HepG2 (cell line): ENCODE measurements at regions not wholly inside any gene's neighbourhood (a gene's known extent, or its start where the extent isn't known, plus 50 kb on each side); places are given as distances from the start of the nearest gene placed in this dataset.

ENCODE experiments used
- DNMT1 ChIP-seq: sonication (generic); formaldehyde crosslinking; IDR thresholded peaks from 2 replicates; pipeline ENCODE4 v1.5.1; 2020; ENCODE audit warnings: mild to moderate bottlenecking, missing genetic modification reagents
- POLR2A ChIP-seq, 2 experiments: IDR thresholded peaks; 2 replicates each; pipeline ENCODE4 v1.6.1; 2011; ENCODE audit warnings: low read depth in 2 of 2, low read length in 2 of 2, mild to moderate bottlenecking in 1 of 2, moderate library complexity in 1 of 2; ENCODE audit not compliant: insufficient read depth in 1 of 2
- RFX1 ChIP-seq: fragments of 450-650 bp; IDR thresholded peaks from 2 replicates; pipeline ENCODE4 v1.6.1; 2017
- RNF2 ChIP-seq: fragments of 450-650 bp; conservative IDR thresholded peaks from 2 replicates; pipeline ENCODE4 v1.6.1; 2016; ENCODE audit warnings: low read depth

GRCh38 chr9:14380061-14380836, 66.3 kb upstream of the NFIB start:
- TF ChIP-seq RFX1, result no peak
- no peak for TF ChIP-seq POLR2A (IDR thresholded peaks at IDR 0.05; ENCODE audit: insufficient read depth in 1 of 2, low read depth in 2 of 2, low read length in 2 of 2)
- no peak for TF ChIP-seq DNMT1 (CRISPR knock-in tag)
- no peak for TF ChIP-seq RNF2
